B cell (primary cell): ENCODE measurements at regions not wholly inside any gene's neighbourhood (a gene's known extent, or its start where the extent isn't known, plus 50 kb on each side); places are given as distances from the start of the nearest gene placed in this dataset.

Experiments
- ATAC-seq: fragments of 200-7000 bp; cut with Tn5 transposase; one replicate; pipeline ENCODE4 v1.10.0; 2021; ENCODE audit warnings: low read depth, mild to moderate bottlenecking, moderate number of reproducible peaks, moderate library complexity
- CTCF ChIA-PET: fragments of 350-600 bp; sonication (Branson Sonifier 250); formaldehyde crosslinking; loops from one replicate; lab custom pipeline; 2021; ENCODE audit warnings: antibody characterized with exemption, inconsistent platforms; lab: Charles Lee
- POLR2A ChIA-PET: fragments of 350-600 bp; sonication (Branson Sonifier 250); formaldehyde crosslinking; loops from one replicate; lab custom pipeline; 2021; ENCODE audit warnings: antibody characterized with exemption; lab: Charles Lee
- DNase-seq: peaks from one replicate; pipeline ENCODE4 v3.0.0; 2013
- H2AFZ ChIP-seq: 2 replicates; pipeline ENCODE4 v1.6.1; 2012; ENCODE audit warnings: mild to moderate bottlenecking, low read depth, low read length; ENCODE audit not compliant: insufficient read depth, poor library complexity, severe bottlenecking
- H3K27ac ChIP-seq, 2 donors: 1 replicate in 1 of 2; 2 replicates in 1 of 2; pipeline ENCODE4 v1.5.1; 2012 to 2013; ENCODE audit warnings: low read length in 2 of 2, mild to moderate bottlenecking in 2 of 2, moderate library complexity in 1 of 2
- H3K27me3 ChIP-seq, 4 experiments: fragments of 200-600 bp in 1 of 4; sonication (generic) in 1 of 4; replicated peaks in 1 of 4; 1 replicate in 2 of 4; 2 replicates in 2 of 4; pipeline versions ENCODE4 v1.6.1 to v1.7.0; 2013 to 2016; ENCODE audit warnings: low read length in 3 of 4, mild to moderate bottlenecking in 2 of 4, mixed read lengths in 1 of 4, moderate library complexity in 1 of 4; ENCODE audit not compliant: insufficient read depth in 4 of 4, control insufficient read depth in 3 of 4; ENCODE audit errors: control extremely low read depth in 1 of 4
- H3K36me3 ChIP-seq, 2 experiments: replicated peaks in 1 of 2; 1 replicate in 1 of 2; 2 replicates in 1 of 2; pipeline versions ENCODE4 v1.6.1 to v1.7.1; 2013; ENCODE audit warnings: low read length in 1 of 2; ENCODE audit not compliant: insufficient read depth in 2 of 2, control insufficient read depth in 1 of 2; ENCODE audit errors: control extremely low read depth in 1 of 2, extremely low read depth in 1 of 2
- H3K4me1 ChIP-seq, 2 donors: fragments of 200-600 bp in 1 of 2; sonication (generic) in 1 of 2; 1 replicate in 1 of 2; 2 replicates in 1 of 2; pipeline versions ENCODE4 v1.5.1 to v1.6.1; 2013 to 2017; ENCODE audit warnings: low read length in 2 of 2; ENCODE audit not compliant: control insufficient read depth in 2 of 2, insufficient read depth in 2 of 2
- H3K4me2 ChIP-seq: replicated peaks from 2 replicates; pipeline ENCODE3; 2012; ENCODE audit warnings: mild to moderate bottlenecking, low read depth, low read length; ENCODE audit not compliant: poor library complexity, severe bottlenecking
- H3K4me3 ChIP-seq, 5 experiments: fragments of 200-600 bp in 1 of 5; sonication (generic) in 1 of 5; 1 replicate in 3 of 5; 2 replicates in 2 of 5; pipeline versions ENCODE4 v1.5.1 to v1.7.0; 2011 to 2016; ENCODE audit warnings: low read length in 4 of 5, mild to moderate bottlenecking in 4 of 5, low read depth in 2 of 5, control low read depth in 1 of 5, moderate library complexity in 1 of 5; ENCODE audit not compliant: insufficient read depth in 1 of 5; ENCODE audit errors: control extremely low read depth in 1 of 5, extremely low read depth in 1 of 5
- H3K79me2 ChIP-seq: fragments of 200-600 bp; sonication (generic); one replicate; pipeline ENCODE4 v1.6.0; 2016; ENCODE audit warnings: low read length; ENCODE audit not compliant: control insufficient read depth, insufficient read depth
- H3K9ac ChIP-seq: fragments of 200-600 bp; sonication (generic); 2 replicates; pipeline ENCODE4 v1.6.1; 2017; ENCODE audit warnings: mild to moderate bottlenecking, low read length, moderate library complexity
- H3K9me3 ChIP-seq, 3 donors: one replicate each; pipeline versions ENCODE4 v1.6.1 to v1.7.1; 2013; ENCODE audit warnings: low read length in 2 of 3; ENCODE audit not compliant: control insufficient read depth in 2 of 3, insufficient read depth in 1 of 3; ENCODE audit errors: control extremely low read depth in 1 of 3
- H4K20me1 ChIP-seq: 2 replicates; pipeline ENCODE4 v1.6.0; 2012; ENCODE audit warnings: mild to moderate bottlenecking, low read length; ENCODE audit not compliant: insufficient read depth, control insufficient read depth, poor library complexity, severe bottlenecking
- H3K27ac Mint-ChIP-seq: one replicate; pipeline ENCODE4 v1.8.0; 2021; ENCODE audit warnings: mixed read lengths
- H3K27me3 Mint-ChIP-seq: one replicate; pipeline ENCODE4 v1.8.0; 2021; ENCODE audit warnings: mixed read lengths
- H3K4me1 Mint-ChIP-seq: one replicate; pipeline ENCODE4 v1.8.0; 2021; ENCODE audit warnings: mixed read lengths
- H3K4me3 Mint-ChIP-seq: one replicate; pipeline ENCODE4 v1.8.0; 2021; ENCODE audit warnings: mixed read lengths
- H3K9me3 Mint-ChIP-seq: one replicate; pipeline ENCODE4 v1.8.0; 2022; ENCODE audit warnings: mixed read lengths; ENCODE audit not compliant: insufficient read depth
- EZH2 ChIP-seq: IDR thresholded peaks from 2 replicates; pipeline ENCODE4 v1.6.1; 2012; ENCODE audit warnings: borderline replicate concordance, low read depth, mild to moderate bottlenecking, moderate library complexity, low read length; ENCODE audit not compliant: insufficient read depth, poor library complexity, severe bottlenecking
- WGBS: methylation state at CpG from one replicate; pipeline ENCODE4 v1.1.5; 2013; ENCODE audit warnings: missing lambda C conversion rate; ENCODE audit not compliant: insufficient coverage; 5-methylcytosine and 5-hydroxymethylcytosine counted together
- intact Hi-C: fragments of 100-400 bp; cut with micrococcal nuclease; formaldehyde crosslinking; loops from one replicate; pipeline ENCODE4 v1.10.0; 2022
- TF ChIP-seq, protein P1 (sequence below): fragments of 200-600 bp; IDR thresholded peaks from one replicate; pipeline ENCODE4 v1.8.0; 2022; ENCODE audit warnings: antibody characterized with exemption, mild to moderate bottlenecking

DNA sequence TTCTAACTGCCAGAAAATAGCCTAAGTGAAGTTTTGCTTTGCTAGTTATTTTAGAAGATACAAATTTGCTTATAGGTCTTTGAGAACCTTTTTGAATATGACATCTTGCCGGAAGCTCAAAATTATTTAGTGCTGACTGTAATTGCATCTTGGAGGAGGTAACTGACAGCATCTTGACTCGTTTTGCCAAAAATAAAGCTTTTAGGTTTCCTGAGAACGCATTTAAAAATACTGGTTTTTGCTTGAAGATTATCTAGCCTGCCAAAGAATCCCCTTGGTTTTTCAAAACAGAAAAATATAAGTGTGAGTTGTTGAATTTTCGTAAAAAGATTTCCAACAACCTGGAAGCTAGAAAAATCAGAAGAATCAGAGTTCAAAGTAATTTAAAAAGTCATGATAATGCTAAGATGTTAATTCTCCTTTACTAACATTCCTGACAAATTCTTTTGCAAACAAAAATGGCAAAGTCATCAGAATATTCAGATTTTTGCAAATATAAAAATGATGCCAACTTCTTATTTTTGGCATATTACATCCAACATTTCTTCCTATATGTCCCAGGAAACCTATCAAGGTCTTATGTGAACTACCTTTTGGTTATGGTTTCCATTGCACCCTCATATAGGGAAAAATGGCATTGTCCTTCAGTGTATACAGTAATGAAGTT, 178.0 kb upstream of the SLC8A1 start:
- DNase-seq: no peak
- H3K9me3 ChIP-seq: no peaks in the 10 kb centered on the region
- intact Hi-C loops: no loop called here
- no peaks in the 10 kb centered on the region for H4K20me1 ChIP-seq
- H3K79me2 ChIP-seq: no peaks in the 10 kb centered on the region
- no peak overlapping the region for H2AFZ ChIP-seq
- Mint-ChIP-seq H3K4me3 (no peak overlapping the region), H3K4me1 (no peaks in the 10 kb centered on the region), H3K9me3 (no peaks in the 10 kb centered on the region), H3K27me3 (no peaks in the 10 kb centered on the region), H3K27ac (no peak overlapping the region)
- no CpG with 5 or more reads among the region's 4 CpGs for WGBS
- ATAC-seq: no peak
- no peaks in the 10 kb centered on the region for H3K27me3 ChIP-seq
- no peak for TF ChIP-seq EZH2
- TF ChIP-seq, protein P1, sequence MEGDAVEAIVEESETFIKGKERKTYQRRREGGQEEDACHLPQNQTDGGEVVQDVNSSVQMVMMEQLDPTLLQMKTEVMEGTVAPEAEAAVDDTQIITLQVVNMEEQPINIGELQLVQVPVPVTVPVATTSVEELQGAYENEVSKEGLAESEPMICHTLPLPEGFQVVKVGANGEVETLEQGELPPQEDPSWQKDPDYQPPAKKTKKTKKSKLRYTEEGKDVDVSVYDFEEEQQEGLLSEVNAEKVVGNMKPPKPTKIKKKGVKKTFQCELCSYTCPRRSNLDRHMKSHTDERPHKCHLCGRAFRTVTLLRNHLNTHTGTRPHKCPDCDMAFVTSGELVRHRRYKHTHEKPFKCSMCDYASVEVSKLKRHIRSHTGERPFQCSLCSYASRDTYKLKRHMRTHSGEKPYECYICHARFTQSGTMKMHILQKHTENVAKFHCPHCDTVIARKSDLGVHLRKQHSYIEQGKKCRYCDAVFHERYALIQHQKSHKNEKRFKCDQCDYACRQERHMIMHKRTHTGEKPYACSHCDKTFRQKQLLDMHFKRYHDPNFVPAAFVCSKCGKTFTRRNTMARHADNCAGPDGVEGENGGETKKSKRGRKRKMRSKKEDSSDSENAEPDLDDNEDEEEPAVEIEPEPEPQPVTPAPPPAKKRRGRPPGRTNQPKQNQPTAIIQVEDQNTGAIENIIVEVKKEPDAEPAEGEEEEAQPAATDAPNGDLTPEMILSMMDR: no peak
- H3K27ac ChIP-seq: no peak overlapping the region
- H3K4me2 ChIP-seq: no peak overlapping the region
- no peaks in the 10 kb centered on the region for H3K36me3 ChIP-seq
- no peak overlapping the region for H3K4me3 ChIP-seq
- no peaks in the 10 kb centered on the region for H3K4me1 ChIP-seq
- ChIA-PET CTCF (no interaction called here), POLR2A (no interaction called here)
- no peak overlapping the region for H3K9ac ChIP-seq

DNA sequence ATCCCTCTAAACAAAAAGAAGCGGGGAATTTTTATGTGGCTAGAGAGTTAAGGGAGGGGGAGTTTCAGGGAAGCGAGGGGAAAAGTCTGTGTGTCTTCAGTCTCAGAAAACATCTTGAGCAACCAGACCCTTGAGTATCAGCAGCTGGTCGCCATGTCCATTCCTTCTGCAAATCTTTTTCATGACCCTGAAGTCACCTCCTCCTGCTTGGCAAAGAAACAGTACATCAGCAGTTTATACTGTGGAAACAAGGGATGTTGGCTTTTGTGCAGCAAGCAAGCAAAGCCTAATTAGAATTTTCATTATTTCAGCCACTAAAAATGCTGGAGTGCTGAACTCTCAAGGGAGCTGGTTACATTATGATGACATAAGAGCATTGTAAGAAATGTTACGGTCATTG, 187.4 kb upstream of the SLC8A1 start:
- no peak overlapping the region for H3K4me2 ChIP-seq
- no peak overlapping the region for H2AFZ ChIP-seq
- H3K27ac ChIP-seq: no peak overlapping the region
- no peaks in the 10 kb centered on the region for H3K4me1 ChIP-seq
- no peak for ATAC-seq
- 100% methylated on average over 2 of the region's 4 CpGs for WGBS
- Mint-ChIP-seq H3K4me3 (no peak overlapping the region), H3K4me1 (no peaks in the 10 kb centered on the region), H3K9me3 (no peaks in the 10 kb centered on the region), H3K27me3 (no peaks in the 10 kb centered on the region), H3K27ac (no peak overlapping the region)
- ChIA-PET POLR2A (no interaction called here), CTCF (no interaction called here)
- H4K20me1 ChIP-seq: no peaks in the 10 kb centered on the region
- no peak overlapping the region for H3K4me3 ChIP-seq
- intact Hi-C loops: no loop called here
- DNase-seq: no peak
- H3K36me3 ChIP-seq: no peaks in the 10 kb centered on the region
- no peak overlapping the region for H3K9ac ChIP-seq
- no peaks in the 10 kb centered on the region for H3K9me3 ChIP-seq
- H3K27me3 ChIP-seq: no peaks in the 10 kb centered on the region
- H3K79me2 ChIP-seq: no peaks in the 10 kb centered on the region
- TF ChIP-seq, protein P1: no peak
- TF ChIP-seq EZH2: no peak
